Lower lobe of right lung (tissue), 2 donors: ENCODE measurements at regions not wholly inside any gene's neighbourhood (a gene's known extent, or its start where the extent isn't known, plus 50 kb on each side); places are given as distances from the start of the nearest gene placed in this dataset.

Experiments used
- ATAC-seq, 2 donors: fragments of 200-7000 bp; cut with Tn5 transposase; one replicate each; pipeline ENCODE4 v1.9.1; 2020 to 2022; ENCODE audit warnings: mild to moderate bottlenecking in 2 of 2, moderate library complexity in 2 of 2
- DNase-seq: peaks from one replicate; pipeline ENCODE4 v3.0.0-alpha.2; 2020
- H3K27ac ChIP-seq: fragments of 200-600 bp; one replicate; pipeline ENCODE4 v1.8.0; 2022
- H3K27me3 ChIP-seq: fragments of 200-600 bp; one replicate; pipeline ENCODE4 v1.8.0; 2022; ENCODE audit warnings: low read depth
- H3K36me3 ChIP-seq: fragments of 200-600 bp; one replicate; pipeline ENCODE4 v1.8.0; 2022; ENCODE audit warnings: mild to moderate bottlenecking
- H3K4me1 ChIP-seq: fragments of 200-600 bp; one replicate; pipeline ENCODE4 v1.8.0; 2022
- H3K4me3 ChIP-seq: fragments of 200-600 bp; one replicate; pipeline ENCODE4 v1.8.0; 2022; ENCODE audit warnings: mild to moderate bottlenecking
- H3K9me3 ChIP-seq: fragments of 200-600 bp; one replicate; pipeline ENCODE4 v1.8.0; 2022
- intact Hi-C: fragments of 100-400 bp; cut with DNase I; formaldehyde crosslinking; loops from one replicate; pipeline ENCODE4 v1.11.0; 2022
- TF ChIP-seq, protein P1 (sequence below): fragments of 200-600 bp; IDR thresholded peaks from one replicate; pipeline ENCODE4 v1.8.0; 2022; ENCODE audit warnings: antibody characterized with exemption, mild to moderate bottlenecking
- donor health status: DM: no; HTN: yes; CAD: no; lungs with severe emphysema.

DNA sequence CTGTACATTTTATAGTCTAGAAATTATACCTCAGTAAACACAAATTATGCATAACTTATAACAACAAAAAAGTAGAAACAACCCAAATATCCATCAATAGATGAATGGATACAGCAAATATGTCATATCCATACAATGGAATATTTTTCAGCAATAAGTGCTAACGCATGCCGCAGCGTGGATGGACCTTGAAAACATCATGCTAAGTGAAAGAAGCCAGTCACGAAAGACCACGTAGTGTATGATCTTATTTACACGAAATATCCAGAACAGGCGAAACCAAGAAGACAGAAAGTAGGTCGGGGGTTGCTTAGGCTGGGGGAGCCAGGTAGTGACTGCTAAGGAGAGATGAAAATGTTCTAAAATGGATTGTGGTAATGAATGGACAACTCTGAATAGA is 167.1 kb upstream of the MYCN start:
- Histone ChIP-seq H3K27me3 (no peaks in the 10 kb centered on the region), H3K36me3 (no peaks in the 10 kb centered on the region), H3K9me3 (no peaks in the 10 kb centered on the region), H3K4me3 (no peak overlapping the region), H3K4me1 (no peaks in the 10 kb centered on the region), H3K27ac (no peak overlapping the region)
- ATAC-seq (no peak), DNase-seq (no peak)
- TF ChIP-seq, protein P1, sequence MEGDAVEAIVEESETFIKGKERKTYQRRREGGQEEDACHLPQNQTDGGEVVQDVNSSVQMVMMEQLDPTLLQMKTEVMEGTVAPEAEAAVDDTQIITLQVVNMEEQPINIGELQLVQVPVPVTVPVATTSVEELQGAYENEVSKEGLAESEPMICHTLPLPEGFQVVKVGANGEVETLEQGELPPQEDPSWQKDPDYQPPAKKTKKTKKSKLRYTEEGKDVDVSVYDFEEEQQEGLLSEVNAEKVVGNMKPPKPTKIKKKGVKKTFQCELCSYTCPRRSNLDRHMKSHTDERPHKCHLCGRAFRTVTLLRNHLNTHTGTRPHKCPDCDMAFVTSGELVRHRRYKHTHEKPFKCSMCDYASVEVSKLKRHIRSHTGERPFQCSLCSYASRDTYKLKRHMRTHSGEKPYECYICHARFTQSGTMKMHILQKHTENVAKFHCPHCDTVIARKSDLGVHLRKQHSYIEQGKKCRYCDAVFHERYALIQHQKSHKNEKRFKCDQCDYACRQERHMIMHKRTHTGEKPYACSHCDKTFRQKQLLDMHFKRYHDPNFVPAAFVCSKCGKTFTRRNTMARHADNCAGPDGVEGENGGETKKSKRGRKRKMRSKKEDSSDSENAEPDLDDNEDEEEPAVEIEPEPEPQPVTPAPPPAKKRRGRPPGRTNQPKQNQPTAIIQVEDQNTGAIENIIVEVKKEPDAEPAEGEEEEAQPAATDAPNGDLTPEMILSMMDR: no peak
- intact Hi-C loops: no loop called here

GRCh38 chr2:15773846-15774245 is 166.5 kb upstream of the MYCN start:
- Histone ChIP-seq H3K36me3 (no peaks in the 10 kb centered on the region), H3K27me3 (no peaks in the 10 kb centered on the region), H3K27ac (no peak overlapping the region), H3K4me3 (no peak overlapping the region), H3K9me3 (no peaks in the 10 kb centered on the region), H3K4me1 (no peaks in the 10 kb centered on the region)
- ATAC-seq: no peak
- TF ChIP-seq, protein P1: no peak
- no peak for DNase-seq
- intact Hi-C loops: no loop called here

- H3K36me3 ChIP-seq: no peaks in the 10 kb centered on the region
- TF ChIP-seq, protein P1: no peak
- H3K9me3 ChIP-seq: no peaks in the 10 kb centered on the region
- DNase-seq (no peak), ATAC-seq (no peak)
- no peak overlapping the region for H3K27ac ChIP-seq
- no peaks in the 10 kb centered on the region for H3K4me1 ChIP-seq
- intact Hi-C loops: no loop called here
- no peak overlapping the region for H3K4me3 ChIP-seq
- no peaks in the 10 kb centered on the region for H3K27me3 ChIP-seq
These were observed 164.4 kb upstream of the MYCN start for GRCh38 chr2:15775753-15776628.

DNA sequence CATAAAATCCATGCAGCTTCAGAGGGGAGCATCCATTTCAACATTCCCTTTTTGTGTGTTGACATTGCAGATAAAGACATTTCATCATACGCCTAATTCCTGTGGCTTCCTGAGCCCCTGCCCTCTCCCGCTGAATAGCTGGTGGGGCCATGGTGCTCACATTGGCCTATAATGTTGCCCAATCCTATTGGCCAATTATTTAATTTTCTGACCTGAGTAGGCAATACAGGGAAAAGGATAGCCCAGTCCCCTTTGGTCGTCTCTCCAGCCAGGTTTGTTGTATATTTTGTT is 163.8 kb upstream of the MYCN start:
- Histone ChIP-seq H3K4me1 (no peaks in the 10 kb centered on the region), H3K27me3 (no peaks in the 10 kb centered on the region), H3K36me3 (no peaks in the 10 kb centered on the region), H3K4me3 (no peak overlapping the region), H3K9me3 (no peaks in the 10 kb centered on the region), H3K27ac (no peak overlapping the region)
- no peak for DNase-seq
- TF ChIP-seq, protein P1: no peak
- no peak for ATAC-seq
- intact Hi-C loops: no loop called here

GRCh38 chr2:15776992-15777702 is 163.2 kb upstream of the MYCN start:
- H3K4me3 ChIP-seq: no peak overlapping the region
- intact Hi-C loops: no loop called here
- no peaks in the 10 kb centered on the region for H3K4me1 ChIP-seq
- TF ChIP-seq, protein P1: no peak
- H3K27me3 ChIP-seq: no peaks in the 10 kb centered on the region
- ATAC-seq (no peak), DNase-seq (no peak)
- no peak overlapping the region for H3K27ac ChIP-seq
- no peaks in the 10 kb centered on the region for H3K9me3 ChIP-seq
- H3K36me3 ChIP-seq: no peaks in the 10 kb centered on the region
